Neutrophil (primary cell): ENCODE measurements at regions not wholly inside any gene's neighbourhood (a gene's known extent, or its start where the extent isn't known, plus 50 kb on each side); places are given as distances from the start of the nearest gene placed in this dataset.

Experiments used
- H3K27ac ChIP-seq: fragments of 200-600 bp; sonication (generic); 2 replicates; pipeline ENCODE4 v1.5.1; 2016; ENCODE audit warnings: mild to moderate bottlenecking, moderate library complexity
- H3K27me3 ChIP-seq: fragments of 200-600 bp; sonication (generic); 2 replicates; pipeline ENCODE4 v1.6.0; 2016; ENCODE audit warnings: mild to moderate bottlenecking
- H3K36me3 ChIP-seq: fragments of 200-600 bp; sonication (generic); 2 replicates; pipeline ENCODE4 v1.5.1; 2017
- H3K4me1 ChIP-seq, 2 experiments: fragments of 200-600 bp in 1 of 2; sonication (generic) in 1 of 2; 1 replicate in 1 of 2; 2 replicates in 1 of 2; pipeline versions ENCODE4 v1.5.1 to v1.6.1; 2013 to 2016; ENCODE audit warnings: low read depth in 1 of 2, low read length in 1 of 2, mild to moderate bottlenecking in 1 of 2, moderate library complexity in 1 of 2; ENCODE audit not compliant: control insufficient read depth in 1 of 2, insufficient read depth in 1 of 2
- H3K4me3 ChIP-seq, 2 experiments: fragments of 200-600 bp in 1 of 2; sonication (generic) in 1 of 2; 1 replicate in 1 of 2; 2 replicates in 1 of 2; pipeline ENCODE4 v1.5.1; 2013 to 2016; ENCODE audit warnings: low read depth in 1 of 2, low read length in 1 of 2, mild to moderate bottlenecking in 1 of 2, moderate library complexity in 1 of 2
- H3K9me3 ChIP-seq: fragments of 200-600 bp; sonication (generic); 2 replicates; pipeline ENCODE4 v1.5.1; 2016
- CTCF ChIP-seq: fragments of 200-600 bp; sonication (generic); IDR thresholded peaks from 2 replicates; pipeline ENCODE4 v1.5.1; 2016; ENCODE audit warnings: antibody characterized with exemption

GRCh38 chr6:12645941-12646340 is 70.6 kb upstream of the PHACTR1 start:
- Histone ChIP-seq H3K4me1 (no peaks in the 10 kb centered on the region), H3K27ac (no peak overlapping the region), H3K36me3 (no peaks in the 10 kb centered on the region), H3K27me3 (no peaks in the 10 kb centered on the region), H3K4me3 (no peak overlapping the region), H3K9me3 (no peaks in the 10 kb centered on the region)
- no peak for TF ChIP-seq CTCF

GRCh38 chr6:12648171-12648570 is 68.4 kb upstream of the PHACTR1 start:
- Histone ChIP-seq H3K27ac (no peak overlapping the region), H3K4me1 (no peaks in the 10 kb centered on the region), H3K36me3 (no peaks in the 10 kb centered on the region), H3K27me3 (no peaks in the 10 kb centered on the region), H3K4me3 (no peak overlapping the region), H3K9me3 (no peaks in the 10 kb centered on the region)
- TF ChIP-seq CTCF: no peak

- no peak for TF ChIP-seq CTCF
Measured at GRCh38 chr6:12649325-12649724, 67.2 kb upstream of the PHACTR1 start.

GRCh38 chr6:12653486-12653885 is 63.1 kb upstream of the PHACTR1 start:
- Histone ChIP-seq H3K27ac (no peak overlapping the region), H3K4me3 (no peak overlapping the region), H3K36me3 (no peaks in the 10 kb centered on the region)

More at GRCh38 chr6:12649325-12649724, 67.2 kb upstream of the PHACTR1 start:
- H3K9me3 ChIP-seq: no peaks in the 10 kb centered on the region
- H3K27ac ChIP-seq: no peak overlapping the region
- no peaks in the 10 kb centered on the region for H3K36me3 ChIP-seq
- H3K4me1 ChIP-seq: no peaks in the 10 kb centered on the region
- no peak overlapping the region for H3K4me3 ChIP-seq
- H3K27me3 ChIP-seq: no peaks in the 10 kb centered on the region

GRCh38 chr6:12654107-12654506 is 62.5 kb upstream of the PHACTR1 start:
- Histone ChIP-seq H3K36me3 (no peaks in the 10 kb centered on the region), H3K27me3 (no peaks in the 10 kb centered on the region), H3K9me3 (no peaks in the 10 kb centered on the region), H3K4me3 (no peak overlapping the region), H3K4me1 (no peaks in the 10 kb centered on the region), H3K27ac (no peak overlapping the region)
- no peak for TF ChIP-seq CTCF

More at GRCh38 chr6:12653486-12653885, 63.1 kb upstream of the PHACTR1 start:
- no peak for TF ChIP-seq CTCF
- H3K27me3 ChIP-seq: no peaks in the 10 kb centered on the region
- H3K9me3 ChIP-seq: no peaks in the 10 kb centered on the region
- H3K4me1 ChIP-seq: no peaks in the 10 kb centered on the region

- no peaks in the 10 kb centered on the region for H3K4me1 ChIP-seq
- no peak for TF ChIP-seq CTCF
- no peak overlapping the region for H3K27ac ChIP-seq
- H3K27me3 ChIP-seq: no peaks in the 10 kb centered on the region
- H3K4me3 ChIP-seq: no peak overlapping the region
- no peaks in the 10 kb centered on the region for H3K9me3 ChIP-seq
- H3K36me3 ChIP-seq: no peaks in the 10 kb centered on the region
Measured at GRCh38 chr6:12654514-12654913, 62.1 kb upstream of the PHACTR1 start.
